IMR-90 (cell line): ENCODE measurements at regions not wholly inside any gene's neighbourhood (a gene's known extent, or its start where the extent isn't known, plus 50 kb on each side); places are given as distances from the start of the nearest gene placed in this dataset.

ENCODE experiments used
- ATAC-seq: fragments of 200-7000 bp; cut with Tn5 transposase; 2 replicates; pipeline ENCODE4 v1.9.1; 2020; ENCODE audit warnings: low read depth, mild to moderate bottlenecking, moderate library complexity
- BruUV-seq: library from RNA; stranded (reverse); fragments of 400-500 nt; replicated peaks from 2 replicates; lab custom pipeline; 2021; lab: Mats Ljungman, UMichigan
- CTCF ChIA-PET: fragments of 300-600 bp; formaldehyde crosslinking; extraction: SDS; loops from one replicate; lab custom pipeline; 2021; ENCODE audit warnings: antibody characterized with exemption; lab: Yijun Ruan, JAX
- POLR2A ChIA-PET: fragments of 300-600 bp; sonication (Branson Sonifier 250); formaldehyde crosslinking; loops from one replicate; lab custom pipeline; 2022; ENCODE audit warnings: antibody characterized with exemption; ENCODE audit not compliant: unreplicated experiment; lab: Charles Lee
- DNase-seq: peaks from one replicate; pipeline ENCODE4 v3.0.0; 2013
- H2AFZ ChIP-seq: replicated peaks from 2 replicates; pipeline ENCODE3; 2013; ENCODE audit warnings: low read length, mild to moderate bottlenecking; ENCODE audit not compliant: poor library complexity
- H2AK5ac ChIP-seq: 2 replicates; pipeline ENCODE4 v1.6.1; 2013; ENCODE audit warnings: low read depth, low read length, inconsistent platforms
- H2AK9ac ChIP-seq: replicated peaks from 2 replicates; pipeline ENCODE3; 2013; ENCODE audit warnings: mild to moderate bottlenecking, low read depth, low read length, moderate library complexity; ENCODE audit not compliant: poor library complexity
- H2BK120ac ChIP-seq: 2 replicates; pipeline ENCODE4 v1.6.1; 2013; ENCODE audit warnings: low read depth, low read length, inconsistent platforms
- H2BK15ac ChIP-seq: 3 replicates; pipeline ENCODE4 v1.6.1; 2013; ENCODE audit warnings: low read depth, low read length, inconsistent platforms
- H2BK20ac ChIP-seq: 2 replicates; pipeline ENCODE4 v1.6.1; 2013; ENCODE audit warnings: low read depth, mild to moderate bottlenecking, inconsistent platforms, low read length, moderate library complexity
- H2BK5ac ChIP-seq: 2 replicates; pipeline ENCODE4 v1.6.1; 2013; ENCODE audit warnings: mild to moderate bottlenecking, low read depth, low read length, inconsistent platforms; ENCODE audit not compliant: poor library complexity, severe bottlenecking
- H3K14ac ChIP-seq: replicated peaks from 2 replicates; pipeline ENCODE4 v1.6.1; 2013; ENCODE audit warnings: low read depth, low read length, inconsistent platforms
- H3K18ac ChIP-seq: 2 replicates; pipeline ENCODE4 v1.6.1; 2013; ENCODE audit warnings: low read depth, low read length, control low read depth
- H3K23ac ChIP-seq: 2 replicates; pipeline ENCODE4 v1.6.1; 2013; ENCODE audit warnings: low read depth, low read length, inconsistent platforms
- H3K27ac ChIP-seq: 2 replicates; pipeline ENCODE4 v1.5.1; 2013; ENCODE audit warnings: mild to moderate bottlenecking, control low read depth, low read length; ENCODE audit not compliant: insufficient read depth
- H3K27me3 ChIP-seq: 2 replicates; pipeline ENCODE4 v1.6.1; 2013; ENCODE audit warnings: low read length; ENCODE audit not compliant: control insufficient read depth, insufficient read depth
- H3K36me3 ChIP-seq: 2 replicates; pipeline ENCODE4 v1.6.1; 2013; ENCODE audit warnings: low read length, mixed read lengths; ENCODE audit not compliant: control insufficient read depth, insufficient read depth
- H3K4ac ChIP-seq: 2 replicates; pipeline ENCODE4 v1.6.1; 2013; ENCODE audit warnings: low read depth, low read length, inconsistent platforms
- H3K4me1 ChIP-seq: 2 replicates; pipeline ENCODE4 v1.6.1; 2013; ENCODE audit warnings: low read length, mixed read lengths; ENCODE audit not compliant: control insufficient read depth, insufficient read depth
- H3K4me2 ChIP-seq: 2 replicates; pipeline ENCODE4 v1.6.1; 2013; ENCODE audit warnings: low read depth, mild to moderate bottlenecking, control low read depth, low read length, moderate library complexity
- H3K4me3 ChIP-seq: 2 replicates; pipeline ENCODE4 v1.5.1; 2013; ENCODE audit warnings: low read depth, mild to moderate bottlenecking, control low read depth, low read length, moderate library complexity; ENCODE audit not compliant: insufficient read depth
- H3K56ac ChIP-seq: 2 replicates; pipeline ENCODE4 v1.6.1; 2013; ENCODE audit warnings: low read length, inconsistent platforms; ENCODE audit not compliant: insufficient read depth; ENCODE audit errors: extremely low read depth
- H3K79me1 ChIP-seq, 2 experiments: 2 replicates each; pipeline ENCODE4 v1.6.1; 2013; ENCODE audit warnings: low read length in 2 of 2, inconsistent platforms in 1 of 2, low read depth in 1 of 2
- H3K9ac ChIP-seq: 2 replicates; pipeline ENCODE4 v1.6.1; 2013; ENCODE audit warnings: low read depth, low read length, control low read depth
- H3K9me1 ChIP-seq: 2 replicates; pipeline ENCODE4 v1.6.1; 2013; ENCODE audit warnings: low read length, inconsistent platforms; ENCODE audit not compliant: insufficient read depth
- H3K9me3 ChIP-seq: 2 replicates; pipeline ENCODE4 v1.6.1; 2013; ENCODE audit warnings: low read length; ENCODE audit not compliant: control insufficient read depth, insufficient read depth
- H4K20me1 ChIP-seq: 2 replicates; pipeline ENCODE4 v1.6.1; 2013; ENCODE audit warnings: low read length, inconsistent platforms; ENCODE audit not compliant: insufficient read depth
- H4K5ac ChIP-seq: 2 replicates; pipeline ENCODE4 v1.6.1; 2013; ENCODE audit warnings: mild to moderate bottlenecking, low read depth, low read length, control low read depth
- H4K8ac ChIP-seq, 2 experiments: 2 replicates each; pipeline ENCODE4 v1.6.1; 2013; ENCODE audit warnings: low read depth in 2 of 2, low read length in 2 of 2, control low read depth in 1 of 2, inconsistent platforms in 1 of 2
- H4K91ac ChIP-seq: 2 replicates; pipeline ENCODE4 v1.6.1; 2013; ENCODE audit warnings: low read depth, low read length, inconsistent platforms; ENCODE audit not compliant: insufficient read depth
- BHLHE40 ChIP-seq: fragments of 150-350 bp; IDR thresholded peaks from 2 replicates; pipeline ENCODE4 v1.6.1; 2016; ENCODE audit warnings: mild to moderate bottlenecking, low read depth, low read length
- CEBPB ChIP-seq: IDR thresholded peaks from 2 replicates; pipeline ENCODE4 v1.6.1; 2012; ENCODE audit warnings: low read depth, low read length, improper control_type of control experiment
- CHD1 ChIP-seq: IDR thresholded peaks from 2 replicates; pipeline ENCODE4 v1.6.1; 2012; ENCODE audit warnings: low read depth, low read length, improper control_type of control experiment
- CTCF ChIP-seq: conservative IDR thresholded peaks from 2 replicates; pipeline ENCODE4 v1.5.1; 2012; ENCODE audit warnings: mild to moderate bottlenecking, low read depth, low read length, improper control_type of control experiment
- ELK1 ChIP-seq: fragments of 150-350 bp; IDR thresholded peaks from 2 replicates; pipeline ENCODE4 v1.6.1; 2016; ENCODE audit warnings: low read depth, mild to moderate bottlenecking, low read length, moderate library complexity, borderline replicate concordance
- FOS ChIP-seq: fragments of 150-350 bp; IDR thresholded peaks from 2 replicates; pipeline ENCODE4 v1.6.1; 2016; ENCODE audit warnings: low read depth, low read length
- MAFK ChIP-seq: IDR thresholded peaks from 2 replicates; pipeline ENCODE4 v1.6.1; 2012; ENCODE audit warnings: low read depth, low read length, improper control_type of control experiment
- MAZ ChIP-seq: IDR thresholded peaks from 2 replicates; pipeline ENCODE4 v1.6.1; 2012; ENCODE audit warnings: low read depth, mild to moderate bottlenecking, low read length, improper control_type of control experiment, moderate library complexity, borderline replicate concordance
- MXI1 ChIP-seq: IDR thresholded peaks from 2 replicates; pipeline ENCODE4 v1.6.1; 2012; ENCODE audit warnings: low read depth, mild to moderate bottlenecking, low read length, moderate library complexity, borderline replicate concordance
- NFE2L2 ChIP-seq: fragments of 150-350 bp; IDR thresholded peaks from 2 replicates; pipeline ENCODE4 v1.6.1; 2016; ENCODE audit warnings: low read depth, mild to moderate bottlenecking, low read length
- POLR2A ChIP-seq: IDR thresholded peaks from 2 replicates; pipeline ENCODE4 v1.6.1; 2012; ENCODE audit warnings: mild to moderate bottlenecking, low read depth, low read length
- RAD21 ChIP-seq: IDR thresholded peaks from 2 replicates; pipeline ENCODE4 v1.6.1; 2012; ENCODE audit warnings: low read length, improper control_type of control experiment
- RCOR1 ChIP-seq: IDR thresholded peaks from 2 replicates; pipeline ENCODE4 v1.6.1; 2012; ENCODE audit warnings: mild to moderate bottlenecking, low read length, improper control_type of control experiment; ENCODE audit not compliant: insufficient replicate concordance
- RFX5 ChIP-seq: IDR thresholded peaks from 2 replicates; pipeline ENCODE4 v1.8.0; 2012; ENCODE audit warnings: low read depth, mild to moderate bottlenecking, low read length, moderate library complexity
- SMC3 ChIP-seq: fragments of 150-350 bp; IDR thresholded peaks from 2 replicates; pipeline ENCODE4 v1.6.1; 2016; ENCODE audit warnings: low read depth, mild to moderate bottlenecking, antibody characterized with exemption, low read length, moderate library complexity
- USF2 ChIP-seq: fragments of 150-350 bp; IDR thresholded peaks from 2 replicates; pipeline ENCODE4 v1.6.1; 2017; ENCODE audit warnings: mild to moderate bottlenecking, antibody characterized with exemption, low read length, low read depth
- WGBS, 2 experiments: methylation state at CpG; one replicate each; pipeline versions ENCODE4 v1.1.5 to v1.1.7; 2013; ENCODE audit warnings: missing lambda C conversion rate in 2 of 2; ENCODE audit not compliant: insufficient read length in 1 of 2; ENCODE audit errors: extremely low coverage in 2 of 2; 5-methylcytosine and 5-hydroxymethylcytosine counted together
- dilution Hi-C: fragments of 300-500 bp; cut with HindIII; formaldehyde crosslinking; loops from one replicate; pipeline ENCODE4 v1.14.3; 2018; ENCODE audit warnings: low sequenced_read_pairs; ENCODE audit not compliant: unreplicated experiment
- in situ Hi-C: fragments of 300-500 bp; cut with MboI; formaldehyde crosslinking; loops from 3 replicates; pipeline ENCODE4 v1.14.3; 2019; ENCODE audit warnings: low sequenced_read_pairs, inconsistent platforms, mixed read lengths
- intact Hi-C: fragments of 100-400 bp; cut with micrococcal nuclease; formaldehyde crosslinking; loops from 2 replicates; pipeline ENCODE4 v1.10.0; 2022

GRCh38 chr14:80364274-80364673 is 153.0 kb upstream of the DIO2 start:
- Histone ChIP-seq H4K91ac (no peak overlapping the region), H3K79me1 (no peaks in the 10 kb centered on the region), H4K8ac (no peak overlapping the region), H3K14ac (no peak overlapping the region), H3K27me3 (no peaks in the 10 kb centered on the region), H3K23ac (no peak overlapping the region), H2AK5ac (no peak overlapping the region), H2BK5ac (no peak overlapping the region), H3K36me3 (no peaks in the 10 kb centered on the region), H3K4me3 (no peak overlapping the region), H3K4me2 (no peak overlapping the region), H3K9me3 (peaks cover 2% of the 10 kb centered on the region; the same call in 1 of the 2 replicates), H3K4me1 (no peaks in the 10 kb centered on the region), H3K56ac (no peak overlapping the region), H2AFZ (no peak overlapping the region), H2BK20ac (no peak overlapping the region), H4K20me1 (no peaks in the 10 kb centered on the region), H3K18ac (no peak overlapping the region), H2BK15ac (no peak overlapping the region), H2AK9ac (no peak overlapping the region), H3K9ac (no peak overlapping the region), H4K5ac (no peak overlapping the region), H3K4ac (no peak overlapping the region), H2BK120ac (no peak overlapping the region), H3K27ac (no peak overlapping the region), H3K9me1 (no peaks in the 10 kb centered on the region)
- WGBS, 2 experiments, result no CpG with 5 or more reads among the region's 1 CpG
- no peak for TF ChIP-seq RCOR1
- no peak for TF ChIP-seq NFE2L2
- TF ChIP-seq CTCF, result peak; percentile 35
- TF ChIP-seq SMC3, result peak; percentile 32; the same call in 1 of the 2 replicates
- no peak for TF ChIP-seq ELK1
- TF ChIP-seq CEBPB, result no peak
- no peak for TF ChIP-seq POLR2A
- no peak for TF ChIP-seq CHD1
- TF ChIP-seq MXI1, result no peak
- TF ChIP-seq MAZ, result no peak
- TF ChIP-seq RFX5, result no peak
- TF ChIP-seq FOS, result no peak
- no peak for TF ChIP-seq USF2
- TF ChIP-seq BHLHE40, result no peak
- no peak for TF ChIP-seq MAFK
- TF ChIP-seq RAD21, result peak; percentile 34; the same call in 1 of the 2 replicates
- in situ Hi-C loops (no loop called here), dilution Hi-C loops (no loop called here), intact Hi-C loops (loop anchor here (1.0 to 2.0 kb wide), 2 partner anchors 307 to 486 kb away; no protein-coding TSS in a partner anchor)
- BruUV-seq, result no TSS peak
- DNase-seq (peak; percentile 21), ATAC-seq (no peak)
- ChIA-PET POLR2A (no interaction called here), CTCF (no interaction called here)
